Panc1 (cell line): ENCODE measurements at regions not wholly inside any gene's neighbourhood (a gene's known extent, or its start where the extent isn't known, plus 50 kb on each side); places are given as distances from the start of the nearest gene placed in this dataset.
"Not testable (repeated sequence)": the region's sequence is repeated elsewhere in the genome, so short reads cannot be mapped to it uniquely, and the experiment has no call there.

Experiments used
- ATAC-seq: fragments of 200-7000 bp; cut with Tn5 transposase; 2 replicates; pipeline ENCODE4 v1.9.1; 2020; ENCODE audit warnings: mild to moderate bottlenecking, moderate library complexity
- BruUV-seq: library from RNA; stranded (reverse); fragments of 400-500 nt; replicated peaks from 2 replicates; lab custom pipeline; 2021; lab: Mats Ljungman, UMichigan
- CTCF ChIA-PET: fragments of 300-600 bp; sonication (Branson Sonifier 250); formaldehyde crosslinking; loops from one replicate; lab custom pipeline; 2022; ENCODE audit warnings: antibody characterized with exemption; lab: Charles Lee
- POLR2A ChIA-PET: fragments of 300-600 bp; sonication (Branson Sonifier 250); formaldehyde crosslinking; loops from one replicate; lab custom pipeline; 2022; ENCODE audit warnings: antibody characterized with exemption; lab: Charles Lee
- DNase-seq: peaks from one replicate; pipeline ENCODE4 v3.0.0-alpha.2; 2010; ENCODE audit warnings: low read depth, low spot score
- H3K27ac ChIP-seq: 2 replicates; pipeline ENCODE4 v1.5.1; 2011; ENCODE audit warnings: mild to moderate bottlenecking, low read length, inconsistent platforms
- H3K27me3 ChIP-seq: fragments of 200-500 bp; sonication (Bioruptor generic); 2 replicates; pipeline ENCODE4 v1.6.0; 2014; ENCODE audit warnings: low read length, inconsistent platforms; ENCODE audit not compliant: control insufficient read depth, insufficient read depth
- H3K36me3 ChIP-seq: fragments of 200-500 bp; sonication (Bioruptor generic); 2 replicates; pipeline ENCODE4 v1.5.1; 2014; ENCODE audit warnings: inconsistent platforms, mild to moderate bottlenecking, low read length, moderate library complexity; ENCODE audit not compliant: control insufficient read depth, insufficient read depth
- H3K4me1 ChIP-seq: 2 replicates; pipeline ENCODE4 v1.5.1; 2011; ENCODE audit warnings: inconsistent platforms, mild to moderate bottlenecking, low read length, moderate library complexity; ENCODE audit not compliant: control insufficient read depth, insufficient read depth
- H3K4me3 ChIP-seq, 2 experiments: 2 replicates each; pipeline ENCODE4 v1.5.1; 2011 to 2012; ENCODE audit warnings: low read depth in 2 of 2, low read length in 2 of 2, mild to moderate bottlenecking in 2 of 2, inconsistent platforms in 1 of 2, moderate library complexity in 1 of 2
- H3K9me3 ChIP-seq: fragments of 200-500 bp; sonication (Bioruptor generic); 2 replicates; pipeline ENCODE4 v1.5.1; 2014; ENCODE audit warnings: low read depth, mild to moderate bottlenecking, inconsistent platforms, low read length, moderate library complexity; ENCODE audit not compliant: control insufficient read depth, insufficient read depth
- POLR2AphosphoS5 ChIP-seq: IDR thresholded peaks from 2 replicates; pipeline ENCODE4 v1.6.1; 2012; ENCODE audit warnings: mild to moderate bottlenecking, low read depth, low read length, moderate library complexity
- SIN3A ChIP-seq: IDR thresholded peaks from 2 replicates; pipeline ENCODE4 v1.6.1; 2012; ENCODE audit warnings: low read depth, mild to moderate bottlenecking, low read length, moderate library complexity, borderline replicate concordance; ENCODE audit not compliant: insufficient read depth
- TCF7L2 ChIP-seq: IDR thresholded peaks from 2 replicates; pipeline ENCODE4 v1.6.1; 2011; ENCODE audit warnings: mild to moderate bottlenecking, low read depth, low read length, inconsistent platforms
- in situ Hi-C: cut with HindIII; loops from 2 replicates; pipeline ENCODE4 v1.10.0; 2016; ENCODE audit warnings: low sequenced_read_pairs, low pct_unique_long_range_greater_than_20kb
- intact Hi-C: fragments of 100-400 bp; cut with micrococcal nuclease; formaldehyde crosslinking; loops from one replicate; pipeline ENCODE4 v1.10.0; 2022; ENCODE audit not compliant: unreplicated experiment
- TF ChIP-seq, protein P1 (sequence below): fragments of 450-650 bp; IDR thresholded peaks from 2 replicates; pipeline ENCODE4 v1.5.1; 2017; ENCODE audit warnings: mild to moderate bottlenecking
- TF ChIP-seq, protein P2 (sequence below), 2 experiments: IDR thresholded peaks; 2 replicates each; pipeline ENCODE4 v1.6.1; 2011 to 2012; ENCODE audit warnings: low read depth in 2 of 2, control low read depth in 1 of 2, low read length in 1 of 2, mild to moderate bottlenecking in 1 of 2, moderate library complexity in 1 of 2; ENCODE audit not compliant: insufficient read depth in 1 of 2

- POLR2A ChIA-PET, ATAC-seq, H3K4me3 ChIP-seq, H3K36me3 ChIP-seq, intact Hi-C loops, DNase-seq, H3K9me3 ChIP-seq, BruUV-seq, CTCF ChIA-PET, in situ Hi-C loops, H3K27ac ChIP-seq, H3K27me3 ChIP-seq, H3K4me1 ChIP-seq: not testable (repeated sequence)
Observed at GRCh38 chr5:136565050-136565449, 199.7 kb upstream of the TRPC7 start.

GRCh38 chr5:136564431-136564830, 199.1 kb upstream of the TRPC7 start:
- CTCF ChIA-PET, in situ Hi-C loops, H3K27ac ChIP-seq, POLR2A ChIA-PET, BruUV-seq, H3K36me3 ChIP-seq, H3K27me3 ChIP-seq, H3K4me1 ChIP-seq, ATAC-seq, DNase-seq, H3K4me3 ChIP-seq, intact Hi-C loops, H3K9me3 ChIP-seq: not testable (repeated sequence)

- no peaks in the 10 kb centered on the region for H3K9me3 ChIP-seq
- DNase-seq: no peak
- no peak overlapping the region for H3K27ac ChIP-seq
- H3K4me3 ChIP-seq: no peak overlapping the region
- ChIA-PET CTCF (no interaction called here), POLR2A (no interaction called here)
- intact Hi-C loops (no loop called here), in situ Hi-C loops (no loop called here)
- ATAC-seq: no peak
- no TSS peak for BruUV-seq
- H3K27me3 ChIP-seq: no peaks in the 10 kb centered on the region
- no peaks in the 10 kb centered on the region for H3K4me1 ChIP-seq
- TF ChIP-seq TCF7L2 (no peak), POLR2AphosphoS5 (no peak)
- TF ChIP-seq, protein P1, sequence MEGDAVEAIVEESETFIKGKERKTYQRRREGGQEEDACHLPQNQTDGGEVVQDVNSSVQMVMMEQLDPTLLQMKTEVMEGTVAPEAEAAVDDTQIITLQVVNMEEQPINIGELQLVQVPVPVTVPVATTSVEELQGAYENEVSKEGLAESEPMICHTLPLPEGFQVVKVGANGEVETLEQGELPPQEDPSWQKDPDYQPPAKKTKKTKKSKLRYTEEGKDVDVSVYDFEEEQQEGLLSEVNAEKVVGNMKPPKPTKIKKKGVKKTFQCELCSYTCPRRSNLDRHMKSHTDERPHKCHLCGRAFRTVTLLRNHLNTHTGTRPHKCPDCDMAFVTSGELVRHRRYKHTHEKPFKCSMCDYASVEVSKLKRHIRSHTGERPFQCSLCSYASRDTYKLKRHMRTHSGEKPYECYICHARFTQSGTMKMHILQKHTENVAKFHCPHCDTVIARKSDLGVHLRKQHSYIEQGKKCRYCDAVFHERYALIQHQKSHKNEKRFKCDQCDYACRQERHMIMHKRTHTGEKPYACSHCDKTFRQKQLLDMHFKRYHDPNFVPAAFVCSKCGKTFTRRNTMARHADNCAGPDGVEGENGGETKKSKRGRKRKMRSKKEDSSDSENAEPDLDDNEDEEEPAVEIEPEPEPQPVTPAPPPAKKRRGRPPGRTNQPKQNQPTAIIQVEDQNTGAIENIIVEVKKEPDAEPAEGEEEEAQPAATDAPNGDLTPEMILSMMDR: no peak
- H3K36me3 ChIP-seq: no peaks in the 10 kb centered on the region
Observed at GRCh38 chr5:136563489-136563888, 198.1 kb upstream of the TRPC7 start.

- Histone ChIP-seq H3K4me1 (no peaks in the 10 kb centered on the region), H3K4me3 (no peak overlapping the region), H3K9me3 (no peaks in the 10 kb centered on the region), H3K36me3 (no peaks in the 10 kb centered on the region), H3K27me3 (no peaks in the 10 kb centered on the region), H3K27ac (no peak overlapping the region)
- CTCF ChIA-PET: no interaction called here
- in situ Hi-C loops: no loop called here
- intact Hi-C loops: no loop called here
- no peak for DNase-seq
- no peak for ATAC-seq
- TF ChIP-seq, protein P2, sequence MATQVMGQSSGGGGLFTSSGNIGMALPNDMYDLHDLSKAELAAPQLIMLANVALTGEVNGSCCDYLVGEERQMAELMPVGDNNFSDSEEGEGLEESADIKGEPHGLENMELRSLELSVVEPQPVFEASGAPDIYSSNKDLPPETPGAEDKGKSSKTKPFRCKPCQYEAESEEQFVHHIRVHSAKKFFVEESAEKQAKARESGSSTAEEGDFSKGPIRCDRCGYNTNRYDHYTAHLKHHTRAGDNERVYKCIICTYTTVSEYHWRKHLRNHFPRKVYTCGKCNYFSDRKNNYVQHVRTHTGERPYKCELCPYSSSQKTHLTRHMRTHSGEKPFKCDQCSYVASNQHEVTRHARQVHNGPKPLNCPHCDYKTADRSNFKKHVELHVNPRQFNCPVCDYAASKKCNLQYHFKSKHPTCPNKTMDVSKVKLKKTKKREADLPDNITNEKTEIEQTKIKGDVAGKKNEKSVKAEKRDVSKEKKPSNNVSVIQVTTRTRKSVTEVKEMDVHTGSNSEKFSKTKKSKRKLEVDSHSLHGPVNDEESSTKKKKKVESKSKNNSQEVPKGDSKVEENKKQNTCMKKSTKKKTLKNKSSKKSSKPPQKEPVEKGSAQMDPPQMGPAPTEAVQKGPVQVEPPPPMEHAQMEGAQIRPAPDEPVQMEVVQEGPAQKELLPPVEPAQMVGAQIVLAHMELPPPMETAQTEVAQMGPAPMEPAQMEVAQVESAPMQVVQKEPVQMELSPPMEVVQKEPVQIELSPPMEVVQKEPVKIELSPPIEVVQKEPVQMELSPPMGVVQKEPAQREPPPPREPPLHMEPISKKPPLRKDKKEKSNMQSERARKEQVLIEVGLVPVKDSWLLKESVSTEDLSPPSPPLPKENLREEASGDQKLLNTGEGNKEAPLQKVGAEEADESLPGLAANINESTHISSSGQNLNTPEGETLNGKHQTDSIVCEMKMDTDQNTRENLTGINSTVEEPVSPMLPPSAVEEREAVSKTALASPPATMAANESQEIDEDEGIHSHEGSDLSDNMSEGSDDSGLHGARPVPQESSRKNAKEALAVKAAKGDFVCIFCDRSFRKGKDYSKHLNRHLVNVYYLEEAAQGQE (IDR thresholded peaks at IDR 0.05; ENCODE audit: insufficient read depth in 1 of 2, low read depth in 2 of 2, low read length in 1 of 2): no peak
- no peak for TF ChIP-seq POLR2AphosphoS5
- TF ChIP-seq TCF7L2: no peak
- no peak for TF ChIP-seq SIN3A
- TF ChIP-seq, protein P1: no peak
- POLR2A ChIA-PET: no interaction called here
- no TSS peak for BruUV-seq
Observed at GRCh38 chr5:136560126-136560525, 194.8 kb upstream of the TRPC7 start.
